Duodenal mucosa (tissue), 2 donors: ENCODE measurements at regions not wholly inside any gene's neighbourhood (a gene's known extent, or its start where the extent isn't known, plus 50 kb on each side); places are given as distances from the start of the nearest gene placed in this dataset.

Experiments
- H3K27ac ChIP-seq: one replicate; pipeline ENCODE4 v1.7.0; 2013; ENCODE audit warnings: low read depth, low read length
- H3K27me3 ChIP-seq, 2 donors: one replicate each; pipeline ENCODE4 v1.7.0; 2013; ENCODE audit warnings: low read length in 2 of 2, control low read depth in 1 of 2; ENCODE audit not compliant: insufficient read depth in 2 of 2, control insufficient read depth in 1 of 2
- H3K36me3 ChIP-seq, 2 donors: one replicate each; pipeline ENCODE4 v1.7.0; 2013; ENCODE audit warnings: low read length in 2 of 2, control low read depth in 1 of 2; ENCODE audit not compliant: insufficient read depth in 2 of 2, control insufficient read depth in 1 of 2
- H3K4me1 ChIP-seq, 2 donors: one replicate each; pipeline ENCODE4 v1.7.0; 2013; ENCODE audit warnings: low read length in 2 of 2, control low read depth in 1 of 2; ENCODE audit not compliant: insufficient read depth in 2 of 2, control insufficient read depth in 1 of 2
- H3K4me3 ChIP-seq, 2 donors: one replicate each; pipeline ENCODE4 v1.7.0; 2013; ENCODE audit warnings: low read length in 2 of 2, low read depth in 1 of 2
- H3K9ac ChIP-seq, 2 donors: one replicate each; pipeline ENCODE4 v1.7.0; 2013; ENCODE audit warnings: low read length in 2 of 2, low read depth in 1 of 2
- H3K9me3 ChIP-seq, 2 donors: one replicate each; pipeline ENCODE4 v1.7.0; 2013; ENCODE audit warnings: low read length in 2 of 2, control low read depth in 1 of 2; ENCODE audit not compliant: control insufficient read depth in 1 of 2

GRCh38 chr3:81295906-81296577, 465.4 kb downstream of the GBE1 start:
- H3K4me1 ChIP-seq, result no peaks in the 10 kb centered on the region
- H3K9me3 ChIP-seq, result no peaks in the 10 kb centered on the region
- H3K9ac ChIP-seq, result no peak overlapping the region
- H3K27me3 ChIP-seq, result no peaks in the 10 kb centered on the region
- no peaks in the 10 kb centered on the region for H3K36me3 ChIP-seq
- no peak overlapping the region for H3K27ac ChIP-seq
- no peak overlapping the region for H3K4me3 ChIP-seq

GRCh38 chr3:81293156-81293555, 468.3 kb downstream of the GBE1 start:
- no peaks in the 10 kb centered on the region for H3K36me3 ChIP-seq
- no peaks in the 10 kb centered on the region for H3K9me3 ChIP-seq
- H3K27me3 ChIP-seq, result no peaks in the 10 kb centered on the region
- H3K4me1 ChIP-seq, result no peaks in the 10 kb centered on the region
- H3K9ac ChIP-seq, result no peak overlapping the region
- H3K27ac ChIP-seq, result no peak overlapping the region
- H3K4me3 ChIP-seq, result no peak overlapping the region

- Histone ChIP-seq H3K27ac (no peak overlapping the region), H3K4me3 (no peak overlapping the region), H3K27me3 (no peaks in the 10 kb centered on the region), H3K9me3 (no peaks in the 10 kb centered on the region), H3K9ac (no peak overlapping the region), H3K36me3 (no peaks in the 10 kb centered on the region), H3K4me1 (no peaks in the 10 kb centered on the region)
Observed at GRCh38 chr3:81291586-81291985, 469.9 kb downstream of the GBE1 start.

GRCh38 chr3:81289676-81290075, 471.8 kb downstream of the GBE1 start:
- Histone ChIP-seq H3K27ac (no peak overlapping the region), H3K4me3 (no peak overlapping the region), H3K4me1 (no peaks in the 10 kb centered on the region), H3K36me3 (no peaks in the 10 kb centered on the region), H3K27me3 (no peaks in the 10 kb centered on the region), H3K9ac (no peak overlapping the region), H3K9me3 (no peaks in the 10 kb centered on the region)

GRCh38 chr3:81279481-81280379, 481.7 kb downstream of the GBE1 start:
- H3K27ac ChIP-seq, result no peak overlapping the region
- no peak overlapping the region for H3K9ac ChIP-seq
- H3K9me3 ChIP-seq, result no peaks in the 10 kb centered on the region
- H3K4me1 ChIP-seq, result no peaks in the 10 kb centered on the region
- no peak overlapping the region for H3K4me3 ChIP-seq
- H3K27me3 ChIP-seq, result no peaks in the 10 kb centered on the region
- H3K36me3 ChIP-seq, result no peaks in the 10 kb centered on the region

GRCh38 chr3:81277853-81278252, 483.6 kb downstream of the GBE1 start:
- Histone ChIP-seq H3K9me3 (no peaks in the 10 kb centered on the region), H3K4me3 (no peak overlapping the region), H3K27ac (no peak overlapping the region)

GRCh38 chr3:81274671-81275070, 486.8 kb downstream of the GBE1 start:
- no peaks in the 10 kb centered on the region for H3K4me1 ChIP-seq
- H3K4me3 ChIP-seq, result no peak overlapping the region
- no peak overlapping the region for H3K9ac ChIP-seq
- no peak overlapping the region for H3K27ac ChIP-seq
- no peaks in the 10 kb centered on the region for H3K9me3 ChIP-seq
- no peaks in the 10 kb centered on the region for H3K36me3 ChIP-seq
- no peaks in the 10 kb centered on the region for H3K27me3 ChIP-seq

More at GRCh38 chr3:81277853-81278252, 483.6 kb downstream of the GBE1 start:
- H3K9ac ChIP-seq, result no peak overlapping the region
- no peaks in the 10 kb centered on the region for H3K4me1 ChIP-seq
- no peaks in the 10 kb centered on the region for H3K27me3 ChIP-seq
- no peaks in the 10 kb centered on the region for H3K36me3 ChIP-seq

- Histone ChIP-seq H3K36me3 (no peaks in the 10 kb centered on the region), H3K4me1 (no peaks in the 10 kb centered on the region), H3K9ac (no peak overlapping the region), H3K9me3 (no peaks in the 10 kb centered on the region), H3K4me3 (no peak overlapping the region), H3K27me3 (no peaks in the 10 kb centered on the region), H3K27ac (no peak overlapping the region)
Observed at GRCh38 chr3:81270603-81271379, 490.7 kb downstream of the GBE1 start.

- Histone ChIP-seq H3K27me3 (no peaks in the 10 kb centered on the region), H3K4me1 (no peaks in the 10 kb centered on the region)
Observed at GRCh38 chr3:81268526-81268925, 492.9 kb downstream of the GBE1 start.

GRCh38 chr3:81261996-81262395, 499.4 kb downstream of the GBE1 start:
- Histone ChIP-seq H3K36me3 (no peaks in the 10 kb centered on the region), H3K27me3 (no peaks in the 10 kb centered on the region), H3K4me3 (no peak overlapping the region), H3K4me1 (no peaks in the 10 kb centered on the region), H3K27ac (no peak overlapping the region), H3K9ac (no peak overlapping the region), H3K9me3 (no peaks in the 10 kb centered on the region)

More at GRCh38 chr3:81268526-81268925, 492.9 kb downstream of the GBE1 start:
- no peaks in the 10 kb centered on the region for H3K36me3 ChIP-seq
- no peak overlapping the region for H3K27ac ChIP-seq
- H3K9ac ChIP-seq, result no peak overlapping the region
- no peaks in the 10 kb centered on the region for H3K9me3 ChIP-seq
- H3K4me3 ChIP-seq, result no peak overlapping the region
